GM18867 (cell line): ENCODE measurements at regions not wholly inside any gene's neighbourhood (a gene's known extent, or its start where the extent isn't known, plus 50 kb on each side); places are given as distances from the start of the nearest gene placed in this dataset.
"Not testable (repeated sequence)": the region's sequence is repeated elsewhere in the genome, so short reads cannot be mapped to it uniquely, and the experiment has no call there.

Source experiments
- ATAC-seq: cut with Tn5 transposase; IDR thresholded peaks from one replicate; pipeline ENCODE4 v1.9.1; 2021; ENCODE audit warnings: mild to moderate bottlenecking, moderate library complexity; ENCODE audit not compliant: unreplicated experiment

- not testable (repeated sequence) for ATAC-seq
Observed at GRCh38 chr1:147103416-147104155, 68.7 kb downstream of the PRKAB2 start.

DNA sequence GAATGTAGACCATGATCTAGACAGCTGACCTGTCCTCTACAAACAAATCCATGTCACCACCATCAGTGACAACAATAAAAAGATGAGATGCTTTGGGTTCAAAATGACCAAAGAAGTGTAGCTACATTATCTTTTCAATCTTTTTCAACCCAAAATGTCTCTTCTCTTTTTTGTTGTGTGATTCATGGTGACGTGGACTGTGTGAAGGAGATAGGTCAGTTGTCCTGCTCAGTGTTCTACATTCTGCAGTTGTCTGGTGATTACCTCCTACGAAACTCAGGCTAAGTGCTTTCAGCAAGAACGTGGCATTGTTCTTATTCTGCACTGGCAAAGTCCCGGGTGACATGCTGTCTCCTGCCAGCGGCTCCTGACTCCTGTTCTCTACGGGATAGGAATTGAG, 73.1 kb downstream of the PRKAB2 start:
- ATAC-seq: no peak

DNA sequence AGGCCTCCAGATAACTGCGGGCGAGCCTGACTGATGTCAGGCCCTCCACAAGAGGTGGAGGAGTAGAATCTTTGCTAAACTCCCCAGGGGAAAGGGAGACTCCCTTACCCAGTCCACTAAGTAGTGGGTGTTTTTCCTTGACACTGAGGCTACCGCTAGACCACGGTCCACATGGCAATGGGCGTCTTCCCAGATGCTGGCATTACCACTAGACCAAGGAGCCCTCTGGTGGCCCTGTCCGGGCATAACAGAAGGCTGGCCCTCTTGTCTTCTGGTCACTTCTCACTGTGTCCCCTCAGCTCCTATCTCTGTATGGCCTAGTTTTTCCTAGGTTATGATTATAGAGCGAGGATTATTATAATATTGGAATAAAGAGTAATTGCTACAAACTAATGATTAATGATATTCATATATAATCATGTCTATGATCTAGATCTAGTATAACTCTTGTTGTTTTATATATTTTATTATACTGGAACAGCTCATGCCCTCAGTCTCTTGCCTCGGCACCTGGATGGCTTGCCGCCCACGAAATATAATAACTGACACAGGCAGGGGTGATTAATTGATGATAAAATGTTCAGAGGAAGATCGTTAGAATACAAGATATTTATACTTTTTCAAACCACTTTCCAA, 73.8 kb downstream of the PRKAB2 start:
- ATAC-seq: not testable (repeated sequence)

GRCh38 chr1:147095691-147096090, 76.6 kb downstream of the PRKAB2 start:
- no peak for ATAC-seq

GRCh38 chr1:147091801-147092200, 80.5 kb downstream of the PRKAB2 start:
- ATAC-seq: no peak

- no peak for ATAC-seq
Observed at GRCh38 chr1:147089457-147089856, 82.8 kb downstream of the PRKAB2 start.

GRCh38 chr1:147086129-147086528, 86.1 kb downstream of the PRKAB2 start:
- no peak for ATAC-seq

DNA sequence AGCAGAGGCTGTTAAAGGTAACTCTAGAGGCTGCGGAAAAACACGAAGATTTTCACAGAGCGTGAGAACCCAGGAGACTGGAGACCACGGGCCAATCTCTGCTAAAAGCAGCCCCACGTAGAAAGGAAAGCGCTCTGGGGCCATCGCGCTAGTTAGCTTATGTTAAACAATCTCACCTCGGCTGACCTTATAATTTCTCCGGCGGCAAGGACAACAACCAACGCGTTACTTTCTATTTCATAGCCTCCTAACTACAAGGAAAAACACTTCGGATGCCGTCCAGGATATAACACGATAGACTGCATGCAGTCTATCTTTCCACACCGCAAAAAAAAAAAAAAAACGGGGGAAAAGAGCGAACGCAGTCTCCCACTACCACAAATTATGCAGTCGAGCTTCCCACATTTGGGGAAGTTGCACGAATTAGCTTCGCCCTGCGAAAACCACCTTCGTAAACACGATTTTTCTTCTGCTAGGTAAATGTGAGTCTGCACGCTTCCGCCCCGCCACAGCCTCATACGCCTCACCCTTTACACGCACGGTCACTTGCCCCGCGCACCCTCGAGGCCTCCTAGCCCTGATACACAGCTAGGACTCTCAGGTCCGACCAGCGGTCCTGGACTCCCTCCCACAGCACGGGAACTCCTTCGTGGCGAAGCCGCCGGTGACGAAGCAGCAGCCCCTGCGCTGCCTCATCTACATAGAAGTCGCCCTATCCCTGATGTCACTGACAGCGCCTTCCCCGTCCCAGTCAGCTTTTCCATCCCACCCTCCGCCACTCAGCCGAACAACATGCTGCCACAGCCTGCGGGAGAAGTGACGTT, 87.8 kb downstream of the PRKAB2 start:
- ATAC-seq: peak; percentile 80

GRCh38 chr1:147083919-147084272, 88.4 kb downstream of the PRKAB2 start:
- no peak for ATAC-seq

DNA sequence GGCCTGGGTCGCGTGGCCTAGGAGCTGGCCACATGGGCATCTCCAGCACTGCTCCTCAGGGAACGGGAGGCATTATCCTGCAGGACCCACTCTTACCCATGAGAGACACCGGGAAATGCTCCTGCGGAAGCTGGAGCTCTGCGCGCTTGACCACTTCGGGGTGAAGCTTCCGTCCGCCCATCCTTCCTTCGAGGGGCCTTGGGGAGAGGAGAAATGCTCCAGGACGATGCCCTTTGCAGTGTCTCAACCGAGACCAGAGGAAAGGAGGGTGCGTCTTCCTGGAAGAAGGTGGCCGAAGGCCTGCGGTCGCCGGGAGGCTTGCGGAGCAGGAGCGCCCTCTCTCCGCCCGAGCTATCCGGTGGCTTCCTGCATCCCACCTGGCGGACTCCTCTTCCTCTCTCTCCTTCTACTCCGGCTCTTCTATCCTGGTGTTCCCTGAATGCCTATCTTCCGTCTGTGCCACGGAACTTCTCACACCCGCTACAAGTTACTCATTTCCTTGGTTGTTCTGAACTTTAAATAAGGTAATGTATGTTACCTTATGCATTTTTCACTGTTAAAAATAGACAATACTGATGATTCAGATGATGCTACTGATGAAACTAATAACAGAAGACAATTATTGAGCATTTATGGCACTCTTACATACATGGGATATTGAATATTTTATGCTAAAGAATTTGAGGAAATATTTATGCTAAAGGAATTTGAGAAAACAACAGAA, 91.4 kb downstream of the PRKAB2 start:
- no peak for ATAC-seq

DNA sequence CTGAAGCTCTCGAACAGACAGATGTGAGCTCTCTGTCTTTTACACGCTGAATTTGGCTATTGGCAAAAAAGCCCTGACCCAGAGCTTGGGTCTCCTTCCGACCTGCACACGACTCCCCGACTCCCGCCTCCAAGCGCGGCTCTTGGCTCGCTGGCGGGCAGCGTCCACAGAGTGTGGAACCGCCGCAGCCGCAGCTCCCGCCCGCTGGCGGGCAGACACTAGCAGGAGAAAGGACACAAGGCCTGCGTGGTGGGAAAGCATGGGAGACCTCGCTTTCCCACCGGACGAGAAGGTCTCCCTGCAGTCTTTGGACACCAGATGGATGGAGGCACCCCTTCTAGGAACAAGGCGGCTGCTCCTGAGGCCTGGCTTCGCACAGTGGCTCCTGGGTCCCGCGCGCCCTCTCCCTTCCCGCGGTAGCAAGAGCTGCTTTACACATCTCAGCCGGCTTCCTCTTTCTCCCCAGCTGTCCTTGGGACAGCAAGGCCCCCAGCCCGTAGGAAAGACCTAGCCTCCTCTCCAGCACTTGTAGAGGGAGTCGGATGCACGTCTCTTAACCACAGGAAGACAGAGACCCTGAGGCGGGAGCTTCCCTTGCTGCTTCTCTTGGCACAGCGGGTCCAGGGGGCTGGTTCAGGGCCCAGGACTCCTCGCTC, 92.1 kb downstream of the PRKAB2 start:
- no peak for ATAC-seq

GRCh38 chr1:147079400-147080005, 92.8 kb downstream of the PRKAB2 start:
- ATAC-seq: no peak

DNA sequence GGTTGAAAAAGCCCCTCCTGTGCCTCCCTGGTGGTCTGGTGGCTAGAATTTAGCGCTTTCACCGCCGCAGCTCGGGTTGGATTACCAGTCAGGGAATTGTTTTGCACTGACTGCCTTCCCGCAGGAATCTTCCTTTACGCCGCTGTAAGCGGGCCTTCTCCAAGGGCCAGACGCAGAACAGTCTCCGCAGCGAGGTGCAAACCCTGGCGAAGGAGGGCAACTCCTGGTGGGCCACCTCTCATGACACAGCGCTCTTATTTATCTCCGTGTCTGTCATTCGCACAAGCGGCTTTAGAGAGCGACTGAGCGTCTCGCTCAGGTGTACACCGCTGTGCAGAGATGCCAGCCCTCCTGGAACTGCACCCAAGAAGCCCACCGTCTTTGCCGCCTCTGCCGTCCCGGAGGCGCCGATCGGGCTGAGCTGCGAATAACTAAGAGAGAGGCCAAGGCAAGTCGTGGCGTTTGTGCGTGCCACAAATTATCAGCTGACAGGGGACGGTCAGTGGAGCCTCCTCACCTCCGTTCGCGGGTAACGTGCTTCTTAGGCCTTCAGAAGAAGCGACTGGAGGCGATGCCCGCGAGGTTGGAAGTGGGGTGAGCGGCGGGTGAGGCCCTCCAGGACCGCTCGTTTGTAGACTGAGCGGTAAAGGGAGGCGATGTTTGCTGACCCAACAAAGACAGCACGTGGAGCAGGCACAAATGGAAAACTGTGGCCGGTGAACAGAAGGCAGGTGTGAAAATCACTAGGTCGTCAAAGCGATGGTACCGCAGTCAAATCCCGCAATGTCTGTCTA, 93.5 kb downstream of the PRKAB2 start:
- ATAC-seq: no peak

GRCh38 chr1:147077936-147078605, 94.2 kb downstream of the PRKAB2 start:
- no peak for ATAC-seq

DNA sequence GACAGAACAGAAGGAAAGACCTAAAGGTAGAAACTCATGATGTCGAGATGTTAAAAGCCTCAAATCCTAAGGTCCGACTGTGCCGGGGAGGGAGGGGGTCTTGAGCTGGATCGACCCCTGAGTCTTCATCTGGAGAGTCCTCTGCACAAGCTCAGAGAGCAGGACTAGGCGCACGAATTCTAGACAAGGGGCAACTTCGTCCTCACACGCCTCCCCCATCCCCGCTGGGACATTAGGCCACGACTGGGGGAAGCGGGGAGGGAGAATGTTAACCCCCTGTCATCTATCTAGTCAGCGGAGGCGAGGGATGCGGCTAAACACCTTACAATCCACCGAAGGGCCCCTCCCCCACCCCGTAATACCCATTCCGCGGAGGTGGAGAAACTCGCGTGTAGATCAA, 94.7 kb downstream of the PRKAB2 start:
- ATAC-seq: no peak

GRCh38 chr1:147077081-147077480, 95.2 kb downstream of the PRKAB2 start:
- no peak for ATAC-seq

DNA sequence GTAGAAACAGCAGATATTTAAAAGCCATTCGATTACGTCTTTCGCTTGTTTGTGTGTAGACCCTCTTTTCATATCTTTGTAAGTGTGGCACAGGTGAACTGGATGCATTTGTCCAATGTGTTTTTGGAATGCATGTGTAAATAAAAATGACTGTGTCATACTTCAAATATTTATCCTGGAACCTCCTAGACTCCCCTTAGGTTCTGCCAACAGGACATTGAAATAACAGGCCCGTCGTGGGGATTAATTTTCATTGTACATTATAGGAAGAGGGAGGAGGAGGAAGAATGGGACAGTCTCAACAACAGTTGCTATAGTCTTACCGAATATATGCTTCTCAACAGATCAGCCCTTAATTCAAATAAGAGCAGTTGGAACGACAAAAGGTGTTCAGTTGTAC, 95.8 kb downstream of the PRKAB2 start:
- ATAC-seq: no peak

GRCh38 chr1:147072482-147073432, 99.5 kb downstream of the PRKAB2 start:
- no peak for ATAC-seq
